H1 (cell line): ENCODE measurements at regions not wholly inside any gene's neighbourhood (a gene's known extent, or its start where the extent isn't known, plus 50 kb on each side); places are given as distances from the start of the nearest gene placed in this dataset.
A peak's percentile ranks its signal among the peaks of the same experiment; 100 is the strongest.

Experiments
- CTCF ChIA-PET: fragments of 300-600 bp; sonication (Branson Sonifier 250); formaldehyde crosslinking; loops from one replicate; lab custom pipeline; 2021; ENCODE audit not compliant: partially characterized antibody; lab: Charles Lee
- POLR2A ChIA-PET: fragments of 300-600 bp; sonication (Branson Sonifier 250); formaldehyde crosslinking; loops from one replicate; lab custom pipeline; 2021; ENCODE audit warnings: inconsistent platforms; ENCODE audit not compliant: partially characterized antibody; lab: Charles Lee
- DNase-seq, 2 experiments: peaks; one replicate each; pipeline versions ENCODE4 v3.0.0 to v3.0.0-alpha.2; 2010 to 2022; ENCODE audit warnings: low spot score in 2 of 2, low read depth in 1 of 2, mixed read lengths in 1 of 2
- FAIRE-seq: peaks from 2 replicates; lab custom pipeline; 2011; peaks lifted over from hg19 to GRCh38; lab: Jason Lieb, UNC
- H2AFZ ChIP-seq: 2 replicates; pipeline ENCODE4 v1.8.1; 2012; ENCODE audit warnings: low read length, inconsistent platforms
- H2AK5ac ChIP-seq: 2 replicates; pipeline ENCODE4 v1.6.1; 2013; ENCODE audit warnings: low read depth, low read length
- H2BK120ac ChIP-seq: replicated peaks from 2 replicates; pipeline ENCODE3; 2013; ENCODE audit warnings: low read depth, low read length, inconsistent platforms
- H2BK12ac ChIP-seq: 2 replicates; pipeline ENCODE4 v1.6.1; 2013; ENCODE audit warnings: low read depth, low read length
- H2BK15ac ChIP-seq: 2 replicates; pipeline ENCODE4 v1.6.1; 2013; ENCODE audit warnings: low read length
- H2BK20ac ChIP-seq: 2 replicates; pipeline ENCODE4 v1.6.1; 2013; ENCODE audit warnings: low read length
- H2BK5ac ChIP-seq: 2 replicates; pipeline ENCODE4 v1.6.1; 2013; ENCODE audit warnings: low read depth, low read length
- H3K14ac ChIP-seq: 2 replicates; pipeline ENCODE4 v1.6.1; 2013; ENCODE audit warnings: inconsistent platforms; ENCODE audit not compliant: insufficient read length
- H3K18ac ChIP-seq: 2 replicates; pipeline ENCODE4 v1.6.1; 2013; ENCODE audit warnings: low read length; ENCODE audit errors: extremely low read depth
- H3K23ac ChIP-seq: 2 replicates; pipeline ENCODE4 v1.6.1; 2013; ENCODE audit warnings: inconsistent platforms; ENCODE audit not compliant: insufficient read length
- H3K23me2 ChIP-seq: 2 replicates; pipeline ENCODE4 v1.6.1; 2013; ENCODE audit warnings: low read depth, low read length
- H3K27ac ChIP-seq: 2 replicates; pipeline ENCODE4 v1.6.1; 2011; ENCODE audit warnings: low read depth, low read length, inconsistent platforms
- H3K27me3 ChIP-seq, 4 experiments: replicated peaks in 1 of 4; 1 replicate in 1 of 4; 2 replicates in 3 of 4; pipeline versions ENCODE4 v1.6.1 to v1.8.1; 2011 to 2013; ENCODE audit warnings: low read length in 3 of 4, mild to moderate bottlenecking in 3 of 4, inconsistent platforms in 2 of 4, mixed read lengths in 2 of 4, moderate library complexity in 1 of 4; ENCODE audit not compliant: control insufficient read depth in 3 of 4, insufficient read depth in 3 of 4; ENCODE audit errors: extremely low read depth in 1 of 4
- H3K36me3 ChIP-seq, 4 experiments: 2 replicates each; pipeline versions ENCODE4 v1.6.1 to v1.8.1; 2011 to 2013; ENCODE audit warnings: mild to moderate bottlenecking in 4 of 4, low read length in 3 of 4, moderate library complexity in 2 of 4, control low read depth in 1 of 4, inconsistent platforms in 1 of 4; ENCODE audit not compliant: insufficient read depth in 4 of 4, control insufficient read depth in 2 of 4
- H3K4ac ChIP-seq: replicated peaks from 2 replicates; pipeline ENCODE3; 2013; ENCODE audit warnings: low read length, low read depth, mixed read lengths, inconsistent platforms; ENCODE audit not compliant: insufficient read length
- H3K4me1 ChIP-seq, 4 experiments: replicated peaks in 1 of 4; 1 replicate in 1 of 4; 2 replicates in 3 of 4; pipeline versions ENCODE4 v1.6.1 to v1.8.1; 2011 to 2013; ENCODE audit warnings: low read length in 3 of 4, inconsistent platforms in 2 of 4, mixed read lengths in 1 of 4; ENCODE audit not compliant: insufficient read depth in 4 of 4, control insufficient read depth in 3 of 4
- H3K4me2 ChIP-seq, 2 experiments: 2 replicates each; pipeline versions ENCODE4 v1.6.1 to v1.8.1; 2011 to 2013; ENCODE audit warnings: low read depth in 2 of 2, low read length in 2 of 2, control low read depth in 1 of 2, inconsistent platforms in 1 of 2, mild to moderate bottlenecking in 1 of 2; ENCODE audit not compliant: insufficient read depth in 1 of 2
- H3K4me3 ChIP-seq, 4 experiments: fragments of 200-600, 300-600 bp in 1 of 4; sonication (generic), shearing (Covaris generic), sonication (Bioruptor Twin) in 1 of 4; 2 replicates each; pipeline versions ENCODE4 v1.5.1 to v1.8.1; 2011 to 2016; ENCODE audit warnings: low read length in 4 of 4, low read depth in 3 of 4, control low read depth in 2 of 4, inconsistent platforms in 2 of 4, mild to moderate bottlenecking in 2 of 4, mixed read lengths in 1 of 4, moderate library complexity in 1 of 4; ENCODE audit not compliant: insufficient read depth in 2 of 4; ENCODE audit errors: extremely low read depth in 1 of 4
- H3K56ac ChIP-seq: replicated peaks from 2 replicates; pipeline ENCODE3; 2013; ENCODE audit warnings: low read depth, mild to moderate bottlenecking, mixed read lengths, low read length, inconsistent platforms; ENCODE audit not compliant: insufficient read length
- H3K79me1 ChIP-seq: 2 replicates; pipeline ENCODE4 v1.6.1; 2013; ENCODE audit warnings: low read depth, low read length, control low read depth
- H3K79me2 ChIP-seq, 2 experiments: 2 replicates each; pipeline versions ENCODE4 v1.6.1 to v1.8.1; 2012 to 2013; ENCODE audit warnings: low read length in 2 of 2, mild to moderate bottlenecking in 2 of 2, inconsistent platforms in 1 of 2; ENCODE audit not compliant: insufficient read depth in 2 of 2, control insufficient read depth in 1 of 2
- H3K9ac ChIP-seq, 4 experiments: replicated peaks in 1 of 4; 1 replicate in 1 of 4; 2 replicates in 3 of 4; pipeline versions ENCODE4 v1.6.1 to v1.8.1; 2011 to 2013; ENCODE audit warnings: low read depth in 3 of 4, low read length in 3 of 4, control low read depth in 2 of 4, mild to moderate bottlenecking in 2 of 4, moderate library complexity in 2 of 4, inconsistent platforms in 1 of 4; ENCODE audit errors: extremely low read depth in 1 of 4
- H3K9me3 ChIP-seq, 2 experiments: 2 replicates each; pipeline versions ENCODE4 v1.6.1 to v1.8.1; 2012 to 2013; ENCODE audit warnings: mild to moderate bottlenecking in 2 of 2, moderate library complexity in 2 of 2, control low read depth in 1 of 2, inconsistent platforms in 1 of 2, low read depth in 1 of 2, low read length in 1 of 2, mixed read lengths in 1 of 2; ENCODE audit not compliant: insufficient read depth in 2 of 2
- H4K20me1 ChIP-seq, 2 experiments: replicated peaks in 1 of 2; 2 replicates each; pipeline versions ENCODE3 to v1.8.1; 2011 to 2013; ENCODE audit warnings: inconsistent platforms in 2 of 2, low read length in 2 of 2, mild to moderate bottlenecking in 1 of 2; ENCODE audit not compliant: insufficient read depth in 2 of 2, control insufficient read depth in 1 of 2
- H4K5ac ChIP-seq: 2 replicates; pipeline ENCODE4 v1.6.1; 2013; ENCODE audit warnings: low read length, low read depth, mixed read lengths, inconsistent platforms; ENCODE audit not compliant: insufficient read length
- H4K8ac ChIP-seq: 2 replicates; pipeline ENCODE4 v1.8.0; 2013; ENCODE audit warnings: mild to moderate bottlenecking, moderate library complexity, low read length, inconsistent platforms; ENCODE audit not compliant: insufficient read depth; ENCODE audit errors: extremely low read depth
- H4K91ac ChIP-seq: replicated peaks from 2 replicates; pipeline ENCODE3; 2013; ENCODE audit warnings: low read length, mixed read lengths, inconsistent platforms; ENCODE audit not compliant: insufficient read length
- ATF3 ChIP-seq: IDR thresholded peaks from 2 replicates; pipeline ENCODE4 v1.6.1; 2011; ENCODE audit warnings: low read depth, mild to moderate bottlenecking, low read length; ENCODE audit not compliant: insufficient read depth
- CHD1 ChIP-seq: IDR thresholded peaks from 2 replicates; pipeline ENCODE4 v1.6.1; 2012; ENCODE audit warnings: low read depth, low read length, improper control_type of control experiment
- GTF2F1 ChIP-seq: IDR thresholded peaks from 2 replicates; pipeline ENCODE4 v1.6.1; 2012; ENCODE audit warnings: low read depth, low read length, improper control_type of control experiment, borderline replicate concordance
- JUN ChIP-seq: IDR thresholded peaks from 2 replicates; pipeline ENCODE4 v1.6.1; 2011; ENCODE audit warnings: low read depth, mild to moderate bottlenecking, improper control_type of control experiment, low read length
- KDM1A ChIP-seq: fragments of 200-600, 300-600 bp; sonication (generic); IDR thresholded peaks from 2 replicates; pipeline ENCODE4 v1.7.1; 2016; ENCODE audit warnings: mild to moderate bottlenecking, low read length, borderline replicate concordance
- RAD21 ChIP-seq, 2 experiments: IDR thresholded peaks in 1 of 2; conservative IDR thresholded peaks in 1 of 2; 2 replicates each; pipeline ENCODE4 v1.6.1; 2011; ENCODE audit warnings: low read depth in 2 of 2, low read length in 2 of 2, improper control_type of control experiment in 1 of 2, inconsistent platforms in 1 of 2, mild to moderate bottlenecking in 1 of 2, moderate library complexity in 1 of 2
- RFX5 ChIP-seq: IDR thresholded peaks from 2 replicates; pipeline ENCODE4 v1.6.1; 2011; ENCODE audit warnings: low read depth, low read length, improper control_type of control experiment, borderline replicate concordance
- RNF2 ChIP-seq: fragments of 200-900, 300-1000 bp; sonication (generic); IDR thresholded peaks from 2 replicates; pipeline ENCODE4 v1.7.1; 2016; ENCODE audit warnings: borderline replicate concordance, low read depth, mild to moderate bottlenecking, antibody characterized with exemption, low read length; ENCODE audit not compliant: poor library complexity, severe bottlenecking; ENCODE audit errors: missing control alignments
- SIX5 ChIP-seq: IDR thresholded peaks from 2 replicates; pipeline ENCODE4 v1.6.1; 2011; ENCODE audit warnings: mild to moderate bottlenecking, low read depth, low read length
- WGBS, 2 experiments: shearing (Covaris generic) in 1 of 2; methylation state at CpG; one replicate each; pipeline versions ENCODE4 v1.1.6 to v1.1.7; 2013 to 2015; ENCODE audit warnings: low lambda C conversion rate in 2 of 2, mixed read lengths in 2 of 2, inconsistent platforms in 1 of 2, low coverage in 1 of 2, missing lambda C conversion rate in 1 of 2; ENCODE audit not compliant: insufficient replicate concordance in 2 of 2, insufficient coverage in 1 of 2, insufficient read length in 1 of 2; ENCODE audit errors: extremely low coverage in 1 of 2, missing lambda C conversion rate in 1 of 2; 5-methylcytosine and 5-hydroxymethylcytosine counted together

- 88% methylated on average over 13 of the region's 13 CpGs; no CpG with 5 or more reads in 1 of the 2 experiments for WGBS, 2 experiments
- Histone ChIP-seq H4K5ac (no peak overlapping the region), H3K23me2 (no peaks in the 10 kb centered on the region), H2AFZ (no peak overlapping the region), H3K4me2 (no peak overlapping the region), H3K18ac (no peak overlapping the region), H3K79me1 (no peaks in the 10 kb centered on the region), H3K79me2 (no peaks in the 10 kb centered on the region), H3K4ac (no peak overlapping the region), H3K4me1 (peaks cover 0 to 11% (median 4%) of the 10 kb centered on the region in 4 experiments; a peak in 3 of 7 replicates), H2BK12ac (no peak overlapping the region), H2BK20ac (no peak overlapping the region), H4K8ac (no peak overlapping the region), H3K9ac (no peak overlapping the region), H3K14ac (no peak overlapping the region), H3K27ac (no peak overlapping the region), H3K9me3 (peaks cover 0 to 4% of the 10 kb centered on the region in 2 experiments; a peak in 1 of 4 replicates), H2BK5ac (no peak overlapping the region), H3K56ac (no peak overlapping the region), H3K23ac (no peak overlapping the region), H3K27me3 (no peaks in the 10 kb centered on the region; a peak in 1 of 7 replicates), H4K91ac (no peak overlapping the region), H2BK15ac (no peak overlapping the region), H3K36me3 (no peaks in the 10 kb centered on the region), H3K4me3 (no peak overlapping the region), H4K20me1 (no peaks in the 10 kb centered on the region), H2BK120ac (no peak overlapping the region), H2AK5ac (no peak overlapping the region)
- peak in 1 of 2 experiments; percentile 35 for DNase-seq
- TF ChIP-seq KDM1A = no peak
- no peak for TF ChIP-seq RAD21 (IDR thresholded peaks at IDR 0.05 in 1 of 2, conservative IDR thresholded peaks at IDR 0.05 in 1 of 2; ENCODE audit: low read depth in 2 of 2, low read length in 2 of 2)
- TF ChIP-seq RFX5 = no peak
- TF ChIP-seq SIX5 = no peak
- no peak for TF ChIP-seq CHD1
- TF ChIP-seq RNF2 = no peak
- no peak for TF ChIP-seq GTF2F1
- no peak for TF ChIP-seq ATF3
- TF ChIP-seq JUN = no peak
- ChIA-PET POLR2A (no interaction called here), CTCF (no interaction called here)
- no peak for FAIRE-seq
Measured at GRCh38 chr2:238653431-238654109, 194.3 kb upstream of the TWIST2 start.
